PC-3 (cell line): ENCODE measurements at regions not wholly inside any gene's neighbourhood (a gene's known extent, or its start where the extent isn't known, plus 50 kb on each side); places are given as distances from the start of the nearest gene placed in this dataset.

Experiments
- ATAC-seq: fragments of 200-7000 bp; cut with Tn5 transposase; 2 replicates; pipeline ENCODE4 v1.9.1; 2020; ENCODE audit warnings: mild to moderate bottlenecking, moderate library complexity
- BruUV-seq: library from RNA; stranded (reverse); fragments of 400-500 nt; replicated peaks from 2 replicates; lab custom pipeline; 2021; lab: Mats Ljungman, UMichigan
- CTCF ChIA-PET: fragments of 300-600 bp; sonication (Branson Sonifier 250); formaldehyde crosslinking; loops from one replicate; lab custom pipeline; 2022; ENCODE audit warnings: antibody characterized with exemption; lab: Charles Lee
- POLR2A ChIA-PET: fragments of 300-600 bp; sonication (Branson Sonifier 250); formaldehyde crosslinking; loops from one replicate; lab custom pipeline; 2022; ENCODE audit warnings: antibody characterized with exemption; ENCODE audit not compliant: unreplicated experiment; lab: Charles Lee
- DNase-seq: peaks from one replicate; pipeline ENCODE4 v3.0.0-alpha.2; 2015
- H2AFZ ChIP-seq: fragments of 300-600 bp; sonication (generic); 2 replicates; pipeline ENCODE4 v1.6.0; 2016; ENCODE audit warnings: antibody characterized with exemption, low read length
- H3F3A ChIP-seq: fragments of 300-600 bp; sonication (generic); one replicate; pipeline ENCODE4 v1.6.0; 2017; ENCODE audit warnings: antibody characterized with exemption, low read length, control low read depth, mild to moderate bottlenecking; ENCODE audit not compliant: unreplicated experiment
- H3K27ac ChIP-seq: fragments of 300-600 bp; sonication (generic); 2 replicates; pipeline ENCODE4 v1.5.1; 2016; ENCODE audit warnings: mild to moderate bottlenecking, low read length
- H3K27me3 ChIP-seq: fragments of 300-600 bp; sonication (generic); 2 replicates; pipeline ENCODE4 v1.6.1; 2016; ENCODE audit warnings: low read length, mixed read lengths
- H3K36me3 ChIP-seq: fragments of 300-600 bp; sonication (generic); 2 replicates; pipeline ENCODE4 v1.6.1; 2016; ENCODE audit warnings: low read depth, mixed run types, low read length, mixed read lengths
- H3K4me1 ChIP-seq: fragments of 300-600 bp; sonication (generic); 2 replicates; pipeline ENCODE4 v1.5.1; 2016; ENCODE audit warnings: low read length; ENCODE audit not compliant: insufficient read depth
- H3K4me2 ChIP-seq: fragments of 300-600 bp; sonication (generic); 2 replicates; pipeline ENCODE4 v1.6.0; 2016; ENCODE audit warnings: low read length
- H3K4me3 ChIP-seq: fragments of 300-600 bp; sonication (generic); 2 replicates; pipeline ENCODE4 v1.5.1; 2016; ENCODE audit warnings: mild to moderate bottlenecking, low read length, mixed read lengths
- H3K79me2 ChIP-seq: fragments of 300-600 bp; sonication (generic); 2 replicates; pipeline ENCODE4 v1.6.1; 2017; ENCODE audit warnings: low read length, mixed read lengths
- H3K9ac ChIP-seq: fragments of 300-600 bp; sonication (generic); 2 replicates; pipeline ENCODE4 v1.6.0; 2016; ENCODE audit warnings: mild to moderate bottlenecking, low read length
- H3K9me2 ChIP-seq: fragments of 300-600 bp; sonication (generic); replicated peaks from 2 replicates; pipeline ENCODE4 v1.6.1; 2016; ENCODE audit warnings: mixed run types, low read length, mixed read lengths
- H3K9me3 ChIP-seq: fragments of 300-600 bp; sonication (generic); 2 replicates; pipeline ENCODE4 v1.6.1; 2016; ENCODE audit warnings: low read length, mixed read lengths
- H4K20me1 ChIP-seq: fragments of 300-600 bp; sonication (generic); 2 replicates; pipeline ENCODE4 v1.6.1; 2016; ENCODE audit warnings: low read length, mixed read lengths
- EZH2 ChIP-seq: fragments of 300-600 bp; sonication (generic); IDR thresholded peaks from one replicate; pipeline ENCODE4 v1.6.1; 2017; ENCODE audit warnings: antibody characterized with exemption, mild to moderate bottlenecking, low read length; ENCODE audit not compliant: unreplicated experiment
- EZH2phosphoT487 ChIP-seq: fragments of 300-600 bp; sonication (generic); IDR thresholded peaks from 2 replicates; pipeline ENCODE4 v1.6.1; 2018; ENCODE audit warnings: mild to moderate bottlenecking, antibody characterized with exemption, low read length, borderline replicate concordance
- intact Hi-C: fragments of 100-400 bp; cut with micrococcal nuclease; formaldehyde crosslinking; loops from 2 replicates; pipeline ENCODE4 v1.9.0; 2023
- TF ChIP-seq, protein P1 (sequence below): fragments of 300-600 bp; sonication (generic); conservative IDR thresholded peaks from 2 replicates; pipeline ENCODE4 v1.5.1; 2017; ENCODE audit warnings: antibody characterized with exemption, low read depth, mild to moderate bottlenecking, low read length

DNA sequence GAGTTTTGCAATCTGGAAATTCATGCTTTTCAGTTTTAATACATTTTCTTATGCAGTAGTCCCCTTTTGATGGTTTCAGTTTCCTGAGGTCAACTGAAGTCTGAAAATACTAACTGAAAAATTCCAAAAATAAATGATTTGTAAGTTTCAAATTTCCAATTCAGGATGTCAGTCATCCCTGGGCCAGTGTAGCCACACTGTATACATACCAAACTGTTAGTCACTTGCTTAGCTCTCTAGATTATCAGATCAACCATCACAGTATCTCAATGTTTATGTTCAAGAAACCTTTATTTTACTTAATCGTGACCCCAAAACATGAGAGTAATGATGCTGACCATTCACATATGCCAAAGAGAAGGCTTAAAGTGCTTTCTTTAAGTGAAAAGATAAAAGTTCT lies 715.5 kb downstream of the GBE1 start:
- ChIA-PET CTCF (no interaction called here), POLR2A (no interaction called here)
- ATAC-seq (peak; percentile 60), DNase-seq (peak; percentile 18)
- Histone ChIP-seq H3K36me3 (no peaks in the 10 kb centered on the region), H3K9me3 (no peaks in the 10 kb centered on the region), H3K27me3 (no peaks in the 10 kb centered on the region), H3K4me3 (no peak overlapping the region), H2AFZ (no peak overlapping the region), H3K9me2 (no peaks in the 10 kb centered on the region), H3K4me2 (no peak overlapping the region), H3K79me2 (no peaks in the 10 kb centered on the region), H3F3A (no peaks in the 10 kb centered on the region), H3K9ac (no peak overlapping the region), H3K4me1 (no peaks in the 10 kb centered on the region), H4K20me1 (no peaks in the 10 kb centered on the region), H3K27ac (no peak overlapping the region)
- BruUV-seq = no TSS peak
- intact Hi-C loops = no loop called here
- TF ChIP-seq EZH2 = no peak

DNA sequence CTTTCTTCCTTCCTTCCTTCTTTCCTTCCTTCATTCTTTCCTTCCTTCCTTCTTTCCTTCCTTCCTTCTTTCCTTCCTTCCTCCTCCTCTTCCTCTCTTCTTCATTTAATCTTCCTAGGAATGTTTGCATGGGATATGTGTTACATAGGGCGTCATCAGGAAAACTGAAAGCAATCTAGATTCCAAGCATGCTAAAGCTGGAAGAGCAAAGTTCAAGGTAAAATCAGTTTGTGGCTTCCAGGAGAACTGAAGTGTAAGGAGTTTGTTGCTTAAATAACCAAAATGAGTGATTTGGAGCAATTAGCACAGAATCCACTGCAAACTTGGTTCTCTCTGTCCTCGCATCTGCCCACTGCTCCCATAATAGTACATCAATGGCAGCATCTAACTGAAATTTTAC lies 716.2 kb downstream of the GBE1 start:
- Histone ChIP-seq H3K9ac (no peak overlapping the region), H3K4me1 (no peaks in the 10 kb centered on the region), H3K27me3 (no peaks in the 10 kb centered on the region), H3K9me3 (no peaks in the 10 kb centered on the region), H4K20me1 (no peaks in the 10 kb centered on the region), H3K27ac (no peak overlapping the region), H3K9me2 (no peaks in the 10 kb centered on the region), H3K4me2 (no peak overlapping the region), H3F3A (no peaks in the 10 kb centered on the region), H3K36me3 (no peaks in the 10 kb centered on the region), H2AFZ (no peak overlapping the region), H3K79me2 (no peaks in the 10 kb centered on the region), H3K4me3 (no peak overlapping the region)
- no TSS peak for BruUV-seq
- DNase-seq (no peak), ATAC-seq (no peak)
- intact Hi-C loops = no loop called here
- TF ChIP-seq EZH2phosphoT487 (no peak), EZH2 (no peak)
- TF ChIP-seq, protein P1, sequence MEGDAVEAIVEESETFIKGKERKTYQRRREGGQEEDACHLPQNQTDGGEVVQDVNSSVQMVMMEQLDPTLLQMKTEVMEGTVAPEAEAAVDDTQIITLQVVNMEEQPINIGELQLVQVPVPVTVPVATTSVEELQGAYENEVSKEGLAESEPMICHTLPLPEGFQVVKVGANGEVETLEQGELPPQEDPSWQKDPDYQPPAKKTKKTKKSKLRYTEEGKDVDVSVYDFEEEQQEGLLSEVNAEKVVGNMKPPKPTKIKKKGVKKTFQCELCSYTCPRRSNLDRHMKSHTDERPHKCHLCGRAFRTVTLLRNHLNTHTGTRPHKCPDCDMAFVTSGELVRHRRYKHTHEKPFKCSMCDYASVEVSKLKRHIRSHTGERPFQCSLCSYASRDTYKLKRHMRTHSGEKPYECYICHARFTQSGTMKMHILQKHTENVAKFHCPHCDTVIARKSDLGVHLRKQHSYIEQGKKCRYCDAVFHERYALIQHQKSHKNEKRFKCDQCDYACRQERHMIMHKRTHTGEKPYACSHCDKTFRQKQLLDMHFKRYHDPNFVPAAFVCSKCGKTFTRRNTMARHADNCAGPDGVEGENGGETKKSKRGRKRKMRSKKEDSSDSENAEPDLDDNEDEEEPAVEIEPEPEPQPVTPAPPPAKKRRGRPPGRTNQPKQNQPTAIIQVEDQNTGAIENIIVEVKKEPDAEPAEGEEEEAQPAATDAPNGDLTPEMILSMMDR = no peak
- CTCF ChIA-PET = no interaction called here
- POLR2A ChIA-PET = no interaction called here

DNA sequence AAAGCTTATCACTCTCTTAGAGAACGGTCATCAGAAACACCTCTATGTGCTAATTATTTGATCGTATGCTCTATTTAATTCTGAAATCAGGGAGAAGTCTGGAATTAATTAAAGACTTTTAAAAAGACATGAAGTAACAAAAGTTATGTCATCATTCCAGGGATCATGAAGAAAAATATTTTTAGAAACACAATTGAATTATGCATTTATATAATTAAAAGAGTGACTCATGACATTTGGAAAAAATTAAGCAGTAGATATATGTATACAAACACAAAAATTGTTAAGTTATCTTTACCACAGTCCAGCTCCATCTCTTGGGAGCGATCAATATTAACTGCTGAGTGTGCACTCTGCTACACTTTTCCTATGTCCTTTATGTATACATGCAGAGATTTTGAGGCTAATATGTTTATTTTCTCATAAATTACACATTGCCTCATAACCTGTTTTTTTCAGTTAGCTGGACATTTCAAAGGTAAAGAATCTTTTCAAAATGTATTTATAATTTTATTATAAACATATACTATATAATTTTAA lies 717.7 kb downstream of the GBE1 start:
- no peaks in the 10 kb centered on the region for H4K20me1 ChIP-seq
- H3F3A ChIP-seq = no peaks in the 10 kb centered on the region
- no peak overlapping the region for H3K27ac ChIP-seq
- no peaks in the 10 kb centered on the region for H3K27me3 ChIP-seq
- BruUV-seq = no TSS peak
- H3K9me2 ChIP-seq = no peaks in the 10 kb centered on the region
- DNase-seq = no peak
- H3K79me2 ChIP-seq = no peaks in the 10 kb centered on the region
- H3K36me3 ChIP-seq = no peaks in the 10 kb centered on the region
- H3K4me3 ChIP-seq = no peak overlapping the region
- H3K4me2 ChIP-seq = no peak overlapping the region
- ChIA-PET CTCF (no interaction called here), POLR2A (no interaction called here)
- H3K4me1 ChIP-seq = no peaks in the 10 kb centered on the region
- intact Hi-C loops = no loop called here
- H3K9me3 ChIP-seq = no peaks in the 10 kb centered on the region
- ATAC-seq = no peak
- no peak for TF ChIP-seq EZH2
- no peak for TF ChIP-seq EZH2phosphoT487
- TF ChIP-seq, protein P1 = no peak
- no peak overlapping the region for H2AFZ ChIP-seq
- H3K9ac ChIP-seq = no peak overlapping the region
